HG03139 (cell line): ENCODE measurements at regions not wholly inside any gene's neighbourhood (a gene's known extent, or its start where the extent isn't known, plus 50 kb on each side); places are given as distances from the start of the nearest gene placed in this dataset.
"Not testable (repeated sequence)": the region's sequence is repeated elsewhere in the genome, so short reads cannot be mapped to it uniquely, and the experiment has no call there.

Experiments
- ATAC-seq: cut with Tn5 transposase; IDR thresholded peaks from one replicate; pipeline ENCODE4 v1.9.1; 2021; ENCODE audit not compliant: unreplicated experiment

DNA sequence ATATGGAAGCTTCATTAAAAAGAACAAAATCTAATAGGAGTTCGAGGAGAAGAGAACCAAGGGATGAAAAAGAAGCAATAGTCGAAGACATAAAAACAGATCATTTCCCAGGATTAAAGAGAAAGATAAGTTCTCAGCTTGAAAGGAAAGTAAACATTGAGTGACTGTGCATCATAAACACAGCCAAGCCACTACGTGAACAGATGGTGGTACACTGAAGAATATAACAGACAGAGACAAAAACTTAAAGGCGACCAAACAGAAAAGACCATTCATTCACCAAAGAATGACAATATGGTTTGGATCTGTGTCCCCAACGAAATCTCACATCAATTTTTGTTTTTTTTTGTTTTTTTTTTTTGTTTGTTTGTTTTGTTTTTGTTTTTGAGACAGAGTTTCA, 210.8 kb upstream of the LINGO1 start:
- no peak for ATAC-seq

DNA sequence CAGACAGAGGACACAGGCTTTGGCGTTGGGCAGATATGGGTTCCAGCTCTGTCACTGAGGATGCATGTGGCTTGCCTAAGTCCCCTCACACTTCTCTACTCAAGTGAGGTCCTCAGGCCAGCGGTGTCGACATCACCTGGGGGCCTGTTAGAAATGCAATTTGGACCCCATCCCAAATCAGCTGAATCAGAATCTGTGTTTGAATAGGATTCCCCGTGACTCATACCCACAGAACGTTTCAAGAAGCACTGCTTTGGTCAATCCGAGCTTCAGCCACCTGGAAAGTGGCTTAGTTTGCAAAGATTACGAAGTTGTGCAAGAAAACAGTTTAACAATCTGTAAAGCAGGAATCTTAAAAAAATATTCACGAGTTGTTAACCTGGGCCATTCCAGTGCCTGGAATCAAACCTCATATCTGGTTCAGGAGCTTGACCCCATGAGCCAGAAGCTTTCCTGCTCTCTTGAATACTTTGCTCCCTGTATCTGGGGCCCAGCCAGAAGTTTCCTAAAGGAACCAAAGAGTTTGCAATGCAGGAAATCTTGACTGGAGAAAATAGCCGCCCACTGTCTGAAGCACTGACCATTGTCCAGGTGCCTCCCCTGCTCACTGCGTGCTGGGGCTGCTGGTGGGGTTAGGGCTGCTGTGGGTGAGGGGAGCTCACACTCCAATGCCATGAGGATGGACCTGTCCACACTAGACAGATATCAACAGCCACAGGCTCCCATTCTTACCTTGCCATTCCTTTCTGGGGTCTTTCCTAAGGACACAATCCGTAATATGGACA, 208.5 kb upstream of the LINGO1 start:
- ATAC-seq = no peak

DNA sequence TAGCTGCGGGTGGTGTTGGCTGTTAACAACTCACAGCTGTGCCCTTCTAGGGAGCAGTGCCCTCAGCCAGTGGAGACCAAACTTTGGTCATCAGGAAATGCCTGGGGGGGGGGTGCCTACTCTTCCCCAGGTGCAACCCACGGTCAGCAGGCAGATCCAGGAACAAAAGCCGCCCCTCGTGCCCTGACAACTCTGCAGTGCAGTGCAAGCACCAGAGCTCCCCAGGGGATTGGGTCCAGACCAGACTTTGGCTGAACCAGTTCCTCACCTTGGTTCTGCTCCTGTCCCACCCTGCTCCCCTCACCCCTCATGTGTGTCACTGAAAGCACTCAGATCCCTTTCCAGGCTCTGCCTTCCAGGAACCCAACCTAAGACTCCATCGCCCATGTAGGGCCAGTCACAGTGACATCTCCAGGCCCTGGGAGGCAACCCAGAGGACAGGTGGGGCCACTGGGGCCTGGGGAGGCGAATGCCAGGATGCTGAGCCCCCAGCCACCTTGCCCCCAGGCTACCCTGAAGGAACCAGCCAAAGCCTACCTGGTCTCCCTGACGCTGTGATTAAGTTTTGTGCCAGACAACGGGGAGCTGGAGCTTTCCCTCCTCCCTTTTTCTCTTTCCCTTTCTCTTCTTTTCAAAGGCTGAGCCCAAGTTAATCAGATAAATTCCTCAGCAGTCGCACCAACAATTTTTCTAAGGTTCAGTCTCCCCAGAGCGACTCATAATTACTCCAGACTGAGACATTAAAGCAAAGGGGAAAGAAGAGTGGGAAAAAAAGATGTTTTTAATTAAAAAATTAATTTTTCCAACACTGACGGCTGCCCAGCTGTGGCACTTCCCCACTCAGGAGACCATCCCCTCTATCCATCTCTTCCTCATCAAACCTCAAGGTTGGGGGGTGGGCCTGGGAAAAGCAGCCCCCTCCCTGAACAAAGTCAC, 207.5 kb upstream of the LINGO1 start:
- ATAC-seq = no peak

DNA sequence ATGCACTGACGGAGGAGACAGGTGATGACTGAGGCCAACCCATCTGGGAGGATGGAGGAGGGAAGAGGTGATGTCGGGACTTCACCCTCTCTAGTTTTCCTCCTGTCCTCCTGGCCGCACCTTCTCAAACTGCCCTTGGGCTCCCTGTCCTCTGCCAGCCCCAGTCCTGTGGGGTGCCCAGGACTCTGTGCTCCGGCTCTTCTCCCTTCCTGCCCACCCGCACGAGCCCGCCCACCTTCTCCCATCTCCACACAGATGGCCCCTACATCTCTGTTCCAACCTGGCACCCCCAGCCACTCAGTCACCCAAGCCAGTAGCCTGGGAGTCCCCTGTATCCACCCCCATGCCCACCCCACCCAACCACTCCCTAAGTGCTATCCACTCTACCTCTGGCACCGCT, 206.7 kb upstream of the LINGO1 start:
- no peak for ATAC-seq

- no peak for ATAC-seq
Observed at GRCh38 chr15:77838595-77838994, 205.9 kb upstream of the LINGO1 start.

GRCh38 chr15:77838061-77838460, 205.3 kb upstream of the LINGO1 start:
- no peak for ATAC-seq

- no peak for ATAC-seq
Observed at GRCh38 chr15:77837649-77838025, 204.9 kb upstream of the LINGO1 start.

- no peak for ATAC-seq
Observed at GRCh38 chr15:77836906-77837648, 204.4 kb upstream of the LINGO1 start.

- ATAC-seq = no peak
Observed at GRCh38 chr15:77836121-77836692, 203.5 kb upstream of the LINGO1 start.

DNA sequence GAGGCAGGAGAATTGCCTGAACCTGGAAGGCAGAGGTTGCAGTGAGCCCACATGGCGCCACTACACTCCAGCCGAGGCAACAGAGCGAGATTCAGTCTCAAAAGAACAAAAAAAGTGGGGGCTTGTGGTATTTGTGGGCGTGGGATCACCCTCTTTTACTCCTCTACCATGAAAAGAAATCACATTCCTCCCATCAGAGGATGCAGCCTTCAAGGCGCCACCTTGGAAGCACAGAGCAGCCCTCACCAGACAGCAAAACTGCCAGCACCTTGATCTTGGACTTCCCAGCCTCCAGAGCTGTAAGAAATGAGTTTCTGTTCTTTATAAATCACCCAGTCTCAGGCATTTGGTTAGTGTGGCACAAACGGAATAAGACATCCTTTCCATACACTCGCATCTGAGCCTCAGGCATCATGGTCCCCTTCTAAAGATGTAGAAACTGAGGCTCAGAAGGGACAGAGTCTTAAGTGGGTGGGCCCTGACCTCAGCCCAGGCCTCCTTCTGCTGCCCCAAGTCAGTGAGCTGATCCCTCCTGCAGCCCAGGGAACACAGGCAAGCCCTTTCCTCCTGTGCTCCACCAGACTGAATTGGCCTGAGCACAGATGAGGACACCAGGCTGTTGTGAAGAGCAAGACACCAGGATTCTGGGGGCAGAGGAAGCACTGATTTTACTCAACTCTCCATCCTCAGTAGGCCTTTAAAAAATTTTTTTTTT, 201.7 kb upstream of the LINGO1 start:
- ATAC-seq = no peak

DNA sequence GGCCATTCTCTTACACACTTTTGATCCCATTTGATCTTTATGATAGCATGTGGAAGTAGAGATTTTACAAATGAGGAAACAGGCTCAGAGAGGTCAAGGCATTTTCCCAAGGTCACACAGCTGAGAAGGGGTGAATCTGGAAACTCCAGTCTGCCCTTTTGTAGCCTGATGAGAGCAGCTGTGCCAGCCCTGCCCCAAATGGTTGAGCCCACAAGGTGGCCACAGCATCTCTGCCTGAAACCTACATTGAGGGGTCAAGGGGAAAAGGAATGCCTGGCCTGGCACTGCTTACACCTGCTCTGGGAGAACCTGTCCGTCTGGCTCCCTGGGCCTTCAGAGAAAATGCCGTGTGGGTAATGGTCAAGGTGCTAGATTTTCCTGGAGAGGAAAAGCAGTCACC, 200.2 kb upstream of the LINGO1 start:
- no peak for ATAC-seq

GRCh38 chr15:77831986-77832385, 199.3 kb upstream of the LINGO1 start:
- ATAC-seq = no peak

DNA sequence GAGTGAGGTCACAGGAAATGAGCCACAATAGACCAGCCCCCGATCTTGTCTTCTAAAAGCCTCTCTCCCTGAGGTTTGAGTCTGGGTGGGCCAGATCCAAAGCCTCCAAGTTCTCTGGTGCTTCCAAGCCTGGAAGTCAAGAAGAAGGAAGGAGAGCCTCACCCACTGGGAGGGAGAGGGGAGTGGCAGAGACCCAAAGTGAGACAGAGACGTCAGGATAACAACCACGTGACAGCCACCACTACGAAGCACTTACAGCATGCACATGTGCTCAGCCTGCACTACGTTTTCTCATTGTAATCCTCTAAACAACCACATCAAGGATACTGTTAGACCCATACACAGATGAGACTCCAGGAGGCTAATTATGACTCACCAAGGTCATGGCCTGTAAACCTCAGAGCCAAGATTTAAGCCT, 197.3 kb upstream of the LINGO1 start:
- ATAC-seq = no peak

DNA sequence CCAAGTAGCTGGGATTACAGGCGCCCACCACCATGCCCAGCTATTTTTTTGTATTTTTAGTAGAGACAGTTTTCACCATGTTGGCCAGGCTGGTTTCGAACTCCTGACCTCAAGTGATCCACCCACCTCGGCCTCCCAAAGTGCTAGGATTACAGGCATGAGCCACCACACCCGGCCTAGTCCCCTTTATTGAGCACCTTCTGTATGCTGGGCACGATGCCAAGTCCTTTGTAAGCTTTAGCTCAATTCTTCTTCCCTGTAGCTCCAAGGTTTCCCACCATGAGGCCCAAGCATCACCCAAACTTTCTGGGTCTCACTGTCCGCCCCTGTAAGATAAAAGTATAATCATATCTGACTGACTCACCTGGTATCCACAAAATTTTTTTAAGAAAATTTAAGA, 196.6 kb upstream of the LINGO1 start:
- not testable (repeated sequence) for ATAC-seq

DNA sequence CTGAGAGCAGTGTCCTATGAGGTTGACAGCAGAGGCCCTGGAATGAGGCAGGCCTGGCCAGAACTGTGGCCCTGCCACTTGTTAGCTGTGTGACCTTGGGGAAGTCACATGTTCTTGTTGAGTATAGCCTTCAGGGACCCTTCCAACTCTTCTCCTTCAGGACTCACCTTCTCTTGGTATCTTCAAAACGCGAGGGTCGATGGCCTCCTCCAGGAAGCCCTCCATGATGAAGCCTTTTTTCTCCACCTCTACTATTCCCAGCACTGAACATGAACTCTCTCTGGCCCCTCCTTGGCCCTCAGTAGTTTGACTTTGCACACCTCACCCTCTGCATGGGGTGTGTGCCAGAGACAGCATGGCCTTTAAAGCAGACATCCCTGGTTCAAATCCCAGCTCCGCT, 195.1 kb upstream of the LINGO1 start:
- ATAC-seq = no peak

DNA sequence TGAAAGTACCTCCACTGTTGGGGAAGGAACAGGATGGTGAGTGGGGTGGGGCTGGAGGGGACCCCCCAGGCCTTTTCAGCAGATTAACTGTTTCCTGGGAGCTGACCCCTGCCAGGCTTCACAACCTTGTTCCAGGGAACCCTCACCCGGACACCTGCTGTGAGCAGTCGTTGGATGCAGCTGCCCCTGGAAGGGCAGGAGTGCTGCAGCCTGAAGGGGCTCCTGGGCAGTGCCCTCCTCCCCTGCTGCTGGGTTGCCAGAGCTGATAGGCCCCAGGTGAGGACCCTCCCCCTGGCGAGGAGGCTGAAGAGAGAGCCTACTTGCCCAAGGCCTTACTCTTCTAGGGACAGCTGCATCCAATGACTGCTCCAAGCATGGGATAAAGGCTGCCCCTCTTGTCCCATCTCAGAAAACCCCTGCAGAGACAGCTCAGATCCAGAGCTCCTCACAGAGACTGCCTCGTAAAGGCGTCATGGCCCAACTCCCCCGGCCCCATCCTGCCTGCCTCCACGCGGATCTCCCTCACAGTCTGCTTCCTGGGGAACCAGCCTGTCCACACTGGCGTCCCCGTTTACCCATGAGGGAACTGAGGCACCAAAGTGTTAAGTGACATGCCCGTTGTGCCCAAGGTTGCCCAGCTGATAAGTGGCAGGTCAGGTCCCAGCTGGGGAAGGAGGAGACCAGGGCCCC, 193.4 kb upstream of the LINGO1 start:
- ATAC-seq = no peak

DNA sequence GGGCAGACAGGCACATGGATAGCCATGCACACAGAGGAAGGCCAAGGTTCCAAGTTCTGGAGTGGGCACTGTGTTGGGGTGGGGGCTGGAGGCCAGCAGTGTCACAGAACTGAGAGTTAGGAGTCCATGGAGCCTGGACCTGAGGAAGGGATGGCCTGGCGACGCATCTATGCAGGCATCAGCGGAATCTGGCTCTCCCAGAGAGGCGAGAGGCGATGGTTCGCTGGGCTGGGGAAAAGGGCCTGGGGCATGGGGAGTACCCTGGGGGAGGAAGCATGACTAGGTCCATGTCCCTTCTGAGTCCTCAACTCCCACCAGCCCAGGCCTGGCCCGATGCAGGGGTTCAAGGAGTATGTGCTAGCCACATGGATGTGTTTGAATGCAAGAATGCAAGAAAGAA, 192.8 kb upstream of the LINGO1 start:
- no peak for ATAC-seq

DNA sequence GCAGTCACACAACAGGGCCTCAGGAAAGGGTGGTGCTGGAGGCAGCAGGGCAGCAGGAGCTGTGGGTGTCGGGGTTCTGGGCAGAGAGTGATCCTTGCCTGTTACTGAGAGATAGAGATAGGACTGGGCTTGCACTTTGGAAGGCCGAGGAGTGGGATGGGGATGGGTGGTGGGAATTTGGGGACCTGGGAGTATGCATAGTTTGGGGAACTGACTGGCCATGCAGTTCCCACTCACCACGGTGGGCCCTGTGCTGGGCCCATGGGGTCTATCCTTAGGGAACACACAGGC, 192.5 kb upstream of the LINGO1 start:
- ATAC-seq = no peak

- no peak for ATAC-seq
Observed at GRCh38 chr15:77824361-77825251, 191.9 kb upstream of the LINGO1 start.
